ENCODE measurements at regions not wholly inside any gene's neighbourhood (a gene's known extent, or its start where the extent isn't known, plus 50 kb on each side); places are given as distances from the start of the nearest gene placed in this dataset.

DNA sequence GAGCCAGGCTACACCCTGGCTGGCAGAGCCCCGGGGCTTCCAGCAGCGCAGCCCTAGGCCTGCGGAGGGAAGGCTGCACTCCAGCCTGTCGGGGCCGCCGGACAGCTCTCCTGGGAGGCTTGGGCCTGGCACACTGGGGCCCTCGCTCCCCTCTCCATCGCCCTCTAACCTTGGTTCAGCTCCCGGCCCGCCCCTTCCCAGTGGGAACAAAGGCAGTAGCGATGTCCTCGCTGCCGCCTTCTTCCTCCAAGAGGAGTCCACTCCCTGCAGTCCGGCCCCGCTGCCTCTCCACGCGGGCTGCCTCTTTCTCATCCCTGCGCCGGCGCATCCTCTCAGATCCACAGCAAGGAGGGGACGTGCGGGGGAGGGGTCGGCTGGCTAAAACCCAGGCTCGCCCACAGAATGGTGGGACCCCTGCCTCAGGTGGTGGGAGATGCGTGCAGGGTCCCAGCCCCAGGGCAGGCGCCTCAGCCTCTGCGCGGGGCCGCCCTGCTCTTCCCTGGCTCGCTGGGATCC lies 138.1 kb downstream of the TWIST2 start:
- TF ChIP-seq EZH2 (IDR thresholded peaks at IDR 0.05; ENCODE audit: borderline replicate concordance) = no peak
- TF ChIP-seq, protein P1, sequence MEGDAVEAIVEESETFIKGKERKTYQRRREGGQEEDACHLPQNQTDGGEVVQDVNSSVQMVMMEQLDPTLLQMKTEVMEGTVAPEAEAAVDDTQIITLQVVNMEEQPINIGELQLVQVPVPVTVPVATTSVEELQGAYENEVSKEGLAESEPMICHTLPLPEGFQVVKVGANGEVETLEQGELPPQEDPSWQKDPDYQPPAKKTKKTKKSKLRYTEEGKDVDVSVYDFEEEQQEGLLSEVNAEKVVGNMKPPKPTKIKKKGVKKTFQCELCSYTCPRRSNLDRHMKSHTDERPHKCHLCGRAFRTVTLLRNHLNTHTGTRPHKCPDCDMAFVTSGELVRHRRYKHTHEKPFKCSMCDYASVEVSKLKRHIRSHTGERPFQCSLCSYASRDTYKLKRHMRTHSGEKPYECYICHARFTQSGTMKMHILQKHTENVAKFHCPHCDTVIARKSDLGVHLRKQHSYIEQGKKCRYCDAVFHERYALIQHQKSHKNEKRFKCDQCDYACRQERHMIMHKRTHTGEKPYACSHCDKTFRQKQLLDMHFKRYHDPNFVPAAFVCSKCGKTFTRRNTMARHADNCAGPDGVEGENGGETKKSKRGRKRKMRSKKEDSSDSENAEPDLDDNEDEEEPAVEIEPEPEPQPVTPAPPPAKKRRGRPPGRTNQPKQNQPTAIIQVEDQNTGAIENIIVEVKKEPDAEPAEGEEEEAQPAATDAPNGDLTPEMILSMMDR (IDR thresholded peaks at IDR 0.05; ENCODE audit: poor library complexity) = no peak

Data from hepatocyte (in vitro differentiated cells).